ENCODE measurements at regions not wholly inside any gene's neighbourhood (a gene's known extent, or its start where the extent isn't known, plus 50 kb on each side); places are given as distances from the start of the nearest gene placed in this dataset.

- TF ChIP-seq CTCF (IDR thresholded peaks at IDR 0.05; ENCODE audit: low read depth, low read length) (no peak), MYC (IDR thresholded peaks at IDR 0.05; ENCODE audit: low read depth, low read length) (no peak), POLR2A (IDR thresholded peaks at IDR 0.05; ENCODE audit: extremely low read depth, insufficient read length) (no peak), MAX (IDR thresholded peaks at IDR 0.05; ENCODE audit: low read depth, low read length) (no peak)
Observed at GRCh38 chr11:27847496-27847895, 147.2 kb upstream of the BDNF start.

All from NB4 (cell line).